GM20000 (cell line): ENCODE measurements at regions not wholly inside any gene's neighbourhood (a gene's known extent, or its start where the extent isn't known, plus 50 kb on each side); places are given as distances from the start of the nearest gene placed in this dataset.

ENCODE experiments used
- DNase-seq: peaks from one replicate; pipeline ENCODE4 v3.0.0; 2012; ENCODE audit warnings: low spot score
- CTCF ChIP-seq: IDR thresholded peaks from 2 replicates; pipeline ENCODE4 v1.5.1; 2012; ENCODE audit warnings: mild to moderate bottlenecking, control low read depth; ENCODE audit errors: extremely low read depth, missing control alignments

GRCh38 chr7:110373416-110373815, 717.5 kb upstream of the LRRN3 start:
- no peak for DNase-seq
- no peak for TF ChIP-seq CTCF

GRCh38 chr7:110373859-110374258, 717.1 kb upstream of the LRRN3 start:
- DNase-seq = no peak
- TF ChIP-seq CTCF = no peak

- no peak for TF ChIP-seq CTCF
These were observed 715.9 kb upstream of the LRRN3 start for GRCh38 chr7:110375068-110375467.

GRCh38 chr7:110382736-110383135, 708.2 kb upstream of the LRRN3 start:
- no peak for DNase-seq
- TF ChIP-seq CTCF = no peak

More at GRCh38 chr7:110375068-110375467, 715.9 kb upstream of the LRRN3 start:
- no peak for DNase-seq

- no peak for TF ChIP-seq CTCF
- no peak for DNase-seq
These were observed 704.9 kb upstream of the LRRN3 start for GRCh38 chr7:110386006-110386405.

- no peak for TF ChIP-seq CTCF
- no peak for DNase-seq
These were observed 704.0 kb upstream of the LRRN3 start for GRCh38 chr7:110386913-110387312.

- no peak for TF ChIP-seq CTCF
These were observed 703.2 kb upstream of the LRRN3 start for GRCh38 chr7:110387689-110388088.

More at GRCh38 chr7:110387689-110388088, 703.2 kb upstream of the LRRN3 start:
- no peak for DNase-seq
